Left lung (tissue), 4 donors: ENCODE measurements at regions not wholly inside any gene's neighbourhood (a gene's known extent, or its start where the extent isn't known, plus 50 kb on each side); places are given as distances from the start of the nearest gene placed in this dataset.

ENCODE experiments used
- ATAC-seq: fragments of 200-7000 bp; cut with Tn5 transposase; one replicate; pipeline ENCODE4 v1.9.1; 2020; ENCODE audit warnings: moderate library complexity
- DNase-seq, 4 donors: peaks; one replicate each; pipeline ENCODE4 v3.0.0-alpha.2; 2013 to 2020
- H3K27ac ChIP-seq, 2 donors: fragments of 200-600 bp; sonication (generic) in 1 of 2; one replicate each; pipeline versions ENCODE4 v1.5.0 to v1.8.0; 2020 to 2021
- H3K27me3 ChIP-seq, 2 donors: fragments of 200-600 bp; sonication (generic) in 1 of 2; one replicate each; pipeline versions ENCODE4 v1.5.0 to v1.8.0; 2020 to 2021
- H3K36me3 ChIP-seq, 2 donors: fragments of 200-600 bp; sonication (generic) in 1 of 2; one replicate each; pipeline versions ENCODE4 v1.5.0 to v1.8.0; 2020 to 2021
- H3K4me1 ChIP-seq, 2 donors: fragments of 200-600 bp; one replicate each; pipeline ENCODE4 v1.8.0; 2021
- H3K4me3 ChIP-seq, 2 donors: fragments of 200-600 bp; sonication (generic) in 1 of 2; one replicate each; pipeline versions ENCODE4 v1.5.0 to v1.8.0; 2020 to 2021; ENCODE audit warnings: mild to moderate bottlenecking in 1 of 2
- H3K9me3 ChIP-seq, 2 donors: fragments of 200-600 bp; sonication (generic) in 1 of 2; one replicate each; pipeline versions ENCODE4 v1.5.0 to v1.8.0; 2020 to 2021
- intact Hi-C, 2 donors: fragments of 100-400 bp; cut with DNase I; formaldehyde crosslinking; loops; one replicate each; pipeline versions ENCODE4 v1.11.2 to v1.14.2; 2022
- TF ChIP-seq, protein P1 (sequence below), 2 donors: fragments of 200-600 bp; sonication (generic) in 1 of 2; IDR thresholded peaks; one replicate each; pipeline versions ENCODE4 v1.5.0 to v1.8.0; 2021; ENCODE audit warnings: antibody characterized with exemption in 2 of 2
- donor health status: DM: no; HTN: yes; CAD: no.
- donor health status: DM: no; HTN: no; CAD: no.

DNA sequence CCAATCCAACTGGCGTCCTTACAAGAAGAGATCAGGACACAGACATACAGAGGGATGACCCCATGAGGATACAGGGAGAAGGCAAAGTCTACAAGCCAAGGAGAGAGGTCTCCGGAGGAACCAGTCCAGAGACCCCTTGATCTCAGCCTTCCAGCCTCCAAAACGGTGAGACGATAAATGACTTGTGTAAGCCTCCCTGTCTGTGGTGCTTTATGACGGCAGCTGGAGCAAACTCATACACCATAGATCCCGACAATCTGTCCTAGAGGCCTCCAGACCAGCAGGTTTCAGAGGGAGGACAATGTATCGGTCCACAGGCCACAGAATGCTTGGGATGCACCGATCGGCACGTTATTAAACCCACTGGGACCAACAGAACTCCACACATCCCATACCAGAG lies 383.3 kb downstream of the SHANK2 start:
- H3K36me3 ChIP-seq, result no peaks in the 10 kb centered on the region
- H3K27ac ChIP-seq, result no peak overlapping the region
- no peak for ATAC-seq
- no peak for DNase-seq
- TF ChIP-seq, protein P1, sequence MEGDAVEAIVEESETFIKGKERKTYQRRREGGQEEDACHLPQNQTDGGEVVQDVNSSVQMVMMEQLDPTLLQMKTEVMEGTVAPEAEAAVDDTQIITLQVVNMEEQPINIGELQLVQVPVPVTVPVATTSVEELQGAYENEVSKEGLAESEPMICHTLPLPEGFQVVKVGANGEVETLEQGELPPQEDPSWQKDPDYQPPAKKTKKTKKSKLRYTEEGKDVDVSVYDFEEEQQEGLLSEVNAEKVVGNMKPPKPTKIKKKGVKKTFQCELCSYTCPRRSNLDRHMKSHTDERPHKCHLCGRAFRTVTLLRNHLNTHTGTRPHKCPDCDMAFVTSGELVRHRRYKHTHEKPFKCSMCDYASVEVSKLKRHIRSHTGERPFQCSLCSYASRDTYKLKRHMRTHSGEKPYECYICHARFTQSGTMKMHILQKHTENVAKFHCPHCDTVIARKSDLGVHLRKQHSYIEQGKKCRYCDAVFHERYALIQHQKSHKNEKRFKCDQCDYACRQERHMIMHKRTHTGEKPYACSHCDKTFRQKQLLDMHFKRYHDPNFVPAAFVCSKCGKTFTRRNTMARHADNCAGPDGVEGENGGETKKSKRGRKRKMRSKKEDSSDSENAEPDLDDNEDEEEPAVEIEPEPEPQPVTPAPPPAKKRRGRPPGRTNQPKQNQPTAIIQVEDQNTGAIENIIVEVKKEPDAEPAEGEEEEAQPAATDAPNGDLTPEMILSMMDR (IDR thresholded peaks at IDR 0.05), result no peak
- H3K4me1 ChIP-seq, result no peaks in the 10 kb centered on the region
- no peaks in the 10 kb centered on the region for H3K9me3 ChIP-seq
- no peak overlapping the region for H3K4me3 ChIP-seq
- intact Hi-C loops, result no loop called here
- peaks cover 0 to 7% of the 10 kb centered on the region in 2 donors for H3K27me3 ChIP-seq

DNA sequence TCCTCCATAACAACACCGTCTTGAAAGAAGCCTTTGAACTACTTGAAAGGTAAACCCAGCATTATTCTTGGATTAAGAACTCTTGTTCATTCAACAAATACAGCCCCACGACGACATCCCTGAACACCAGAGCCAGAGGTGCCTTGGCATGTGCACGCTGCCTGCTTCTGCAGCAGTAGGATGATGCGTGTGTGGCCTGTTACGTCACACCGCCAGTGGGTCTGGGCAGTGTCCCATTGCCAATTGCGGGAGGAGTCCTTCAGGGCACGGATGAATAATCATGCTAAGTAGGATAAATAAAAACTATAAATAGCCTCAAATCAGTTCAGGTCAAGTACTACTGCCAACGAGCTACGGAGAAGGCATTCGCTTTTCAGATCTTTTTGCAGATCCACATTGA lies 380.5 kb downstream of the SHANK2 start:
- Histone ChIP-seq H3K9me3 (no peaks in the 10 kb centered on the region), H3K36me3 (no peaks in the 10 kb centered on the region), H3K4me1 (no peaks in the 10 kb centered on the region), H3K27ac (no peak overlapping the region), H3K4me3 (no peak overlapping the region), H3K27me3 (peaks cover 0 to 7% of the 10 kb centered on the region in 2 donors)
- ATAC-seq (no peak), DNase-seq (no peak)
- TF ChIP-seq, protein P1 (IDR thresholded peaks at IDR 0.05), result no peak
- intact Hi-C loops, result no loop called here

GRCh38 chr11:70872299-70872698 lies 380.1 kb downstream of the SHANK2 start:
- H3K27me3 ChIP-seq, result peaks cover 0 to 7% of the 10 kb centered on the region in 2 donors
- H3K9me3 ChIP-seq, result no peaks in the 10 kb centered on the region
- intact Hi-C loops, result no loop called here
- H3K4me1 ChIP-seq, result no peaks in the 10 kb centered on the region
- H3K4me3 ChIP-seq, result no peak overlapping the region
- H3K27ac ChIP-seq, result no peak overlapping the region
- no peaks in the 10 kb centered on the region for H3K36me3 ChIP-seq
- no peak for ATAC-seq
- DNase-seq, result no peak
- TF ChIP-seq, protein P1 (IDR thresholded peaks at IDR 0.05), result no peak

GRCh38 chr11:70872955-70873735 lies 379.2 kb downstream of the SHANK2 start:
- peaks cover 0 to 7% of the 10 kb centered on the region in 2 donors for H3K27me3 ChIP-seq
- TF ChIP-seq, protein P1 (IDR thresholded peaks at IDR 0.05), result no peak
- no peaks in the 10 kb centered on the region for H3K36me3 ChIP-seq
- H3K27ac ChIP-seq, result no peak overlapping the region
- ATAC-seq, result no peak
- H3K4me1 ChIP-seq, result no peaks in the 10 kb centered on the region
- intact Hi-C loops, result no loop called here
- DNase-seq, result no peak
- no peak overlapping the region for H3K4me3 ChIP-seq
- H3K9me3 ChIP-seq, result no peaks in the 10 kb centered on the region

DNA sequence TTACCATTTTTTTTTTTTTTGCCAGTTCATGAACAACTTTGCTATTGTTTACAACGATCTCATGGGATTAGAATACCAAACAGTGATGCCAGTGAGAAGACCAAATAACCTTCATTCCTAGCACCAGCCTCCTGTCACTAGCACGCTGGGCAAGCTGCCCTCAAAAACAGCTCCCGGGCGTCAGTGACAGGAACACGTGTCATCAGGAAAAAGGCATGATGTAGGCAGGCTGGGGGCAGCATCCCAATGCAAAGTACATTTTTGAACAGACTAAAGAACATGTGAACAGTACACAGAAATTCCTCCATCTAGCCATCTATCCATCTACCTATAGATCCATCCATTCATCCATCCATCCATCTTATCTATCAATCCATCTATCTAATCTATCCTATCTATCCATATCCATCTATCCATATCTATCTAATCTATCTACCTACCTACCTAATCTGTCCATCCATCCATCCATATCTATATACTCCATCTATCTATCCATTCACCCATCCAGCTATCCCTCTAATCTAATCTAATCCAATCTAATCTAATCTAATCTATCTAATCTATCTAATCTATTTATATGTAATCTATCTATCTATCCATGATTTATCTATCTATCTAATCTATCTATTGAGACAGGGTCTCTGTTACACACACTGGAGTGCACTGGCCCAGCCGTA lies 378.5 kb downstream of the SHANK2 start:
- TF ChIP-seq, protein P1 (IDR thresholded peaks at IDR 0.05), result no peak
- no peak for ATAC-seq

More for the DNA sequence above, 378.5 kb downstream of the SHANK2 start:
- Histone ChIP-seq H3K27ac (no peak overlapping the region), H3K27me3 (peaks cover 0 to 7% of the 10 kb centered on the region in 2 donors), H3K36me3 (no peaks in the 10 kb centered on the region), H3K4me1 (no peaks in the 10 kb centered on the region), H3K9me3 (no peaks in the 10 kb centered on the region), H3K4me3 (no peak overlapping the region)
- intact Hi-C loops, result no loop called here
- no peak for DNase-seq
